Fibroblast of skin of left quadriceps (primary cell): ENCODE measurements at regions not wholly inside any gene's neighbourhood (a gene's known extent, or its start where the extent isn't known, plus 50 kb on each side); places are given as distances from the start of the nearest gene placed in this dataset.

Experiments
- DNase-seq, 2 experiments: peaks; one replicate each; pipeline ENCODE4 v3.0.0-alpha.2; 2013; ENCODE audit warnings: low read depth in 2 of 2

GRCh38 chr3:167188592-167188991 is 191.5 kb downstream of the ZBBX start:
- DNase-seq = no peak

- DNase-seq = no peak
These were observed 192.9 kb downstream of the ZBBX start for GRCh38 chr3:167187221-167187620.

GRCh38 chr3:167184511-167184910 is 195.6 kb downstream of the ZBBX start:
- DNase-seq = no peak

- DNase-seq = no peak
These were observed 207.7 kb downstream of the ZBBX start for GRCh38 chr3:167172377-167172776.

- no peak for DNase-seq
These were observed 212.6 kb downstream of the ZBBX start for GRCh38 chr3:167167491-167167890.

GRCh38 chr3:167166594-167167253 is 213.4 kb downstream of the ZBBX start:
- no peak for DNase-seq

GRCh38 chr3:167166012-167166411 is 214.1 kb downstream of the ZBBX start:
- no peak for DNase-seq

- DNase-seq = no peak
These were observed 216.5 kb downstream of the ZBBX start for GRCh38 chr3:167163580-167163979.

GRCh38 chr3:167162083-167162482 is 218.0 kb downstream of the ZBBX start:
- DNase-seq = no peak

GRCh38 chr3:167160781-167161180 is 219.3 kb downstream of the ZBBX start:
- no peak for DNase-seq

- peak in 1 of 2 experiments; percentile 3 for DNase-seq
These were observed 228.5 kb downstream of the ZBBX start for GRCh38 chr3:167151636-167152035.

- no peak for DNase-seq
These were observed 232.0 kb downstream of the ZBBX start for GRCh38 chr3:167148136-167148535.

GRCh38 chr3:167146911-167147310 is 233.2 kb downstream of the ZBBX start:
- DNase-seq = no peak

- no peak for DNase-seq
These were observed 254.3 kb downstream of the ZBBX start for GRCh38 chr3:167125612-167126407.

- no peak for DNase-seq
These were observed 259.3 kb downstream of the ZBBX start for GRCh38 chr3:167120828-167121227.

GRCh38 chr3:167116120-167116922 is 263.8 kb downstream of the ZBBX start:
- no peak for DNase-seq

- no peak for DNase-seq
These were observed 264.7 kb downstream of the ZBBX start for GRCh38 chr3:167115331-167115934.

- no peak for DNase-seq
These were observed 265.5 kb downstream of the ZBBX start for GRCh38 chr3:167114619-167115018.

- DNase-seq = no peak
These were observed 266.9 kb downstream of the ZBBX start for GRCh38 chr3:167113035-167113830.

GRCh38 chr3:167110901-167111300 is 269.2 kb downstream of the ZBBX start:
- peak in 1 of 2 experiments; percentile 18 for DNase-seq

GRCh38 chr3:167109746-167110145 is 270.4 kb downstream of the ZBBX start:
- DNase-seq = no peak
